Hepatocyte (in vitro differentiated cells): ENCODE measurements at regions not wholly inside any gene's neighbourhood (a gene's known extent, or its start where the extent isn't known, plus 50 kb on each side); places are given as distances from the start of the nearest gene placed in this dataset.

Experiments used
- DNase-seq: peaks from one replicate; pipeline ENCODE4 v3.0.0-alpha.2; 2016; ENCODE audit warnings: low spot score
- H2AFZ ChIP-seq: fragments of 200-600 bp; sonication (generic); 2 replicates; pipeline ENCODE4 v1.6.0; 2016; ENCODE audit warnings: antibody characterized with exemption, mild to moderate bottlenecking
- H3K27ac ChIP-seq: fragments of 200-600 bp; sonication (generic); 2 replicates; pipeline ENCODE4 v1.5.1; 2016; ENCODE audit warnings: mild to moderate bottlenecking
- H3K27me3 ChIP-seq: fragments of 200-600 bp; sonication (generic); 2 replicates; pipeline ENCODE4 v1.6.1; 2016
- H3K36me3 ChIP-seq: fragments of 200-600 bp; sonication (generic); replicated peaks from 2 replicates; pipeline ENCODE4 v1.5.1; 2016; ENCODE audit warnings: low read depth; ENCODE audit not compliant: insufficient read depth
- H3K4me1 ChIP-seq: fragments of 200-600 bp; sonication (generic); 2 replicates; pipeline ENCODE4 v1.5.1; 2016; ENCODE audit warnings: mild to moderate bottlenecking, moderate library complexity; ENCODE audit not compliant: insufficient read depth
- H3K4me2 ChIP-seq: fragments of 200-600 bp; sonication (generic); 2 replicates; pipeline ENCODE4 v1.6.0; 2016
- H3K4me3 ChIP-seq: fragments of 200-600 bp; sonication (generic); 2 replicates; pipeline ENCODE4 v1.5.1; 2016; ENCODE audit warnings: mild to moderate bottlenecking
- H3K79me2 ChIP-seq: fragments of 200-600 bp; sonication (generic); 2 replicates; pipeline ENCODE4 v1.6.0; 2017; ENCODE audit warnings: mild to moderate bottlenecking
- H3K9me2 ChIP-seq: fragments of 200-600 bp; sonication (generic); replicated peaks from 2 replicates; pipeline ENCODE4 v1.6.0; 2017; ENCODE audit warnings: mild to moderate bottlenecking; ENCODE audit not compliant: insufficient read depth
- H3K9me3 ChIP-seq: fragments of 200-600 bp; sonication (generic); 2 replicates; pipeline ENCODE4 v1.5.1; 2016; ENCODE audit warnings: low read depth, mild to moderate bottlenecking
- H4K20me1 ChIP-seq: fragments of 200-600 bp; sonication (generic); 2 replicates; pipeline ENCODE4 v1.6.0; 2016; ENCODE audit warnings: mild to moderate bottlenecking; ENCODE audit not compliant: insufficient read depth, poor library complexity, severe bottlenecking
- EZH2 ChIP-seq: fragments of 200-600 bp; sonication (generic); IDR thresholded peaks from 2 replicates; pipeline ENCODE4 v1.6.1; 2016; ENCODE audit warnings: antibody characterized with exemption, mild to moderate bottlenecking, borderline replicate concordance
- EZH2phosphoT487 ChIP-seq: fragments of 200-600 bp; sonication (generic); IDR thresholded peaks from one replicate; pipeline ENCODE4 v1.6.1; 2018; ENCODE audit warnings: antibody characterized with exemption, mild to moderate bottlenecking, low read depth, moderate library complexity; ENCODE audit not compliant: unreplicated experiment, severe bottlenecking
- WGBS: methylation state at CpG from one replicate; pipeline ENCODE4 v1.1.6; 2016; ENCODE audit warnings: low lambda C conversion rate; ENCODE audit errors: missing lambda C conversion rate; 5-methylcytosine and 5-hydroxymethylcytosine counted together
- TF ChIP-seq, protein P1 (sequence below): fragments of 200-600 bp; sonication (generic); IDR thresholded peaks from 2 replicates; pipeline ENCODE4 v1.5.1; 2016; ENCODE audit warnings: antibody characterized with exemption, mild to moderate bottlenecking; ENCODE audit not compliant: poor library complexity

DNA sequence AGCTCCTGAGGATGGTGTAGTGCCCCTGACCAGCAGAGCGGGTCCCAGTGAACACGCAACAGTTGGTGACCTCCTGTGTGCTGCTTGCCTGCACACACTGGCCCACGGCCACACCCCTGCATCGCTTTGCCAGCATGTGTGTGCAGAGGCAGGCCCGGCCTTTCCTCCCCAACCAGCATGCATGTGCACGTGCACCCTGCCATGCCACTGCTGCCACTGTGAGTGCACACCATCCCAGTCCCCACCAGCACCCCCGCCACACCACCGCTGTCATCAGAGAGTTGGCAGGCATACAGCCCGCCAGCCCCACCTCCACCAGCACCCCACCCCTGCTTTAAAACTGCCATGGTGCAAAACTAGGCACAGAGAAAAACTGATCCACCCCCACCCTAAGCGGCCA, 197.4 kb upstream of the SRD5A2 start:
- Histone ChIP-seq H3K79me2 (no peaks in the 10 kb centered on the region), H3K9me2 (no peaks in the 10 kb centered on the region), H4K20me1 (no peaks in the 10 kb centered on the region), H2AFZ (no peak overlapping the region), H3K4me1 (no peaks in the 10 kb centered on the region), H3K4me2 (no peak overlapping the region), H3K4me3 (no peak overlapping the region), H3K27ac (no peak overlapping the region), H3K36me3 (no peaks in the 10 kb centered on the region), H3K9me3 (no peaks in the 10 kb centered on the region), H3K27me3 (no peaks in the 10 kb centered on the region)
- TF ChIP-seq, protein P1, sequence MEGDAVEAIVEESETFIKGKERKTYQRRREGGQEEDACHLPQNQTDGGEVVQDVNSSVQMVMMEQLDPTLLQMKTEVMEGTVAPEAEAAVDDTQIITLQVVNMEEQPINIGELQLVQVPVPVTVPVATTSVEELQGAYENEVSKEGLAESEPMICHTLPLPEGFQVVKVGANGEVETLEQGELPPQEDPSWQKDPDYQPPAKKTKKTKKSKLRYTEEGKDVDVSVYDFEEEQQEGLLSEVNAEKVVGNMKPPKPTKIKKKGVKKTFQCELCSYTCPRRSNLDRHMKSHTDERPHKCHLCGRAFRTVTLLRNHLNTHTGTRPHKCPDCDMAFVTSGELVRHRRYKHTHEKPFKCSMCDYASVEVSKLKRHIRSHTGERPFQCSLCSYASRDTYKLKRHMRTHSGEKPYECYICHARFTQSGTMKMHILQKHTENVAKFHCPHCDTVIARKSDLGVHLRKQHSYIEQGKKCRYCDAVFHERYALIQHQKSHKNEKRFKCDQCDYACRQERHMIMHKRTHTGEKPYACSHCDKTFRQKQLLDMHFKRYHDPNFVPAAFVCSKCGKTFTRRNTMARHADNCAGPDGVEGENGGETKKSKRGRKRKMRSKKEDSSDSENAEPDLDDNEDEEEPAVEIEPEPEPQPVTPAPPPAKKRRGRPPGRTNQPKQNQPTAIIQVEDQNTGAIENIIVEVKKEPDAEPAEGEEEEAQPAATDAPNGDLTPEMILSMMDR: no peak
- TF ChIP-seq EZH2 (no peak), EZH2phosphoT487 (no peak)
- 86% methylated on average over 10 of the region's 10 CpGs for WGBS
- no peak for DNase-seq

DNA sequence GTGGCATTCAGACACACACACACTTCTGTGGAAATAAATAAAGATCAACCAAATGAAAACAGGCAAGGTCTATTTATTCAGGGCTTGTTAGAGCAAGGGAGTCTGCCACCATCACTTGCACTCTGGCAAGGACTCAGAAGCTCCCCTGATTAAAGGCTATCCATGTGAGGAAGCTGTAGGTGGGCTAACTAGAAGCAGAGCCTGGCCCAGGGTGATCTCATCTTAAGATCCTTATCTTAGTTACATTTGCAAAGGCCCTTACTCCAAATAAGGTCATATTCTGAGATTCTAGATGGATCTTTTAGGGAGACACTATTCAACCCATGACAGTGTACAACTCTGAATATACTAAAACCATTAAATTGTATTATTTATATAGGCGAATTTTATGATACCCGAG, 190.0 kb upstream of the SRD5A2 start:
- H3K9me2 ChIP-seq: no peaks in the 10 kb centered on the region
- 87% methylated on average over 2 of the region's 2 CpGs for WGBS
- H3K36me3 ChIP-seq: no peaks in the 10 kb centered on the region
- H3K27me3 ChIP-seq: no peaks in the 10 kb centered on the region
- no peaks in the 10 kb centered on the region for H3K9me3 ChIP-seq
- H3K4me2 ChIP-seq: no peak overlapping the region
- H3K79me2 ChIP-seq: no peaks in the 10 kb centered on the region
- H3K4me3 ChIP-seq: no peak overlapping the region
- peaks cover 5% of the 10 kb centered on the region for H3K4me1 ChIP-seq
- no peaks in the 10 kb centered on the region for H4K20me1 ChIP-seq
- no peak for DNase-seq
- TF ChIP-seq EZH2phosphoT487 (no peak), EZH2 (no peak)
- TF ChIP-seq, protein P1: no peak
- H2AFZ ChIP-seq: no peak overlapping the region
- H3K27ac ChIP-seq: no peak overlapping the region

DNA sequence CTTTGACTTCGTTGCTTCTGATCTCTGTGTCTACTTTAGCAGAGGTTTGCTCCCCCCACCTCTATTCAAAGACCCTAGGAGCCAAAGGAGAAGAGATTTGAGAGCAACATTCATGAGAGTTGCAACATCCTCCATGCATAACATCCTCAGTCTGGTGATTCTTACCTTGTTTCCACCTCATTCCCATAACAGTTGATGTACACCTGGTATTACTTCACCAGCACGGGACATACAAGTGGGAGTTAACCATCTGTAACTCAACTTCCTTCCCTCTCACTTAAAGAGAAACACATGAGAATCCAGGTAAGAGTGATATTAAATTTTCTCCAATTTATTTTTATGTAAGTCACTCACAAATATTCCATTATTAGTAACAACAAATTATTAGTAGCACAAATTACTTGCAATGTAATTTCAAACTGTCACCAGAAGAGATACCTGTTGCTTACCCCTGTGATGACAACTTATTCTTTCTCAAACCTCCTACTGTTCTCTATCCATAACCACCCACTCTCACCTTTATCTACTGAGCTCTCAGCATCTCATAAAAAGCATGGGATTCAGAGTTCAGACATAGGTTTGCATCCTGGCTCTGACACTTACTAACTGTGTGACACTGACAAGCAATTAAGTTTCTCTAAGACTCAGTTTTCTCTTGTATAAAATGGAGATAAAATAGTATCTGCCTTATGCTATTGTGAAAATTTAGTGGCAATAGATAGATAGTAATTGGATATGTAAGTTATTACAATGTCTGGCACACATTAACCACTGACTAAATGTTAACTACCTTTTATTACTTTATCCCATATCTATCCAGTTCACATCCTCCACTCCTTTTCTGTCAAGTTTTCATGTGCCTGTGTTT, 184.6 kb upstream of the SRD5A2 start:
- H3K79me2 ChIP-seq: no peaks in the 10 kb centered on the region
- peaks cover 12% of the 10 kb centered on the region for H3K4me1 ChIP-seq
- no peaks in the 10 kb centered on the region for H4K20me1 ChIP-seq
- WGBS: 67% methylated on average over 2 of the region's 2 CpGs
- H3K36me3 ChIP-seq: no peaks in the 10 kb centered on the region
- no peak for DNase-seq
- TF ChIP-seq EZH2 (no peak), EZH2phosphoT487 (no peak)
- TF ChIP-seq, protein P1: no peak
- no peaks in the 10 kb centered on the region for H3K9me2 ChIP-seq
- H3K4me3 ChIP-seq: no peak overlapping the region
- H3K27ac ChIP-seq: peak overlapping the region; percentile 69
- no peak overlapping the region for H3K4me2 ChIP-seq
- no peaks in the 10 kb centered on the region for H3K9me3 ChIP-seq
- H2AFZ ChIP-seq: no peak overlapping the region
- H3K27me3 ChIP-seq: no peaks in the 10 kb centered on the region
